ENCODE measurements at regions not wholly inside any gene's neighbourhood (a gene's known extent, or its start where the extent isn't known, plus 50 kb on each side); places are given as distances from the start of the nearest gene placed in this dataset.

DNA sequence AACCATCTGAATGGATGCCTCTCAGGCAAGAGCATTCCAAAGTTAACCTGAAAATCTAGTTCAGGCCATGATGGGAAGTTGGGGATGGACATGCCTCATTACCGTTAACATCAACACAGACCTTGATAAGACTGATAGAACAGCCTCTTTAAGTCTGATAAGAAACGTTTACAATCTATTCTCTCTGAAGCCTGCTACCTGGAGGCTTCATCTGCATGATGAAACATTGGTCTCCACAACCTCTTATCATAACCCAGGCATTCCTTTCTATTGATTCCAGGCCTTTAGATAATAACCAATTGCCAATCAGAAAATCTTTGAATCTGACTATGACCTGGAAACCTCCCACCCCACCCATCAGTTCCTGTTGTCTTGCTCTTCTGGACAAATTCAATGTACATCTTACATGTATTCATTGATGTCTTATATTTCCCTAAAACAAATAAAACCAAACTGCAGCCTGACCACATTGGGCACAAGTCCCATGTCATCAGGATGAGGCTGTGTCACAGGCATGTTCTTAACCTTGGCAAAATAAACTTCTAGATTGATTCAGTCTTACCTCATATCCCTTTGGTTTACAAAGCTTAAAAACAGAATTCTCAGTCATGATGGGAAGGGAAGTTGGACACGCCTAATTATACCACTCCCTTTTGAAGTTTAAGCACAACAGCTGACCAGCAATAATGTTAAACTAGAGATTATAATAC, 843.8 kb upstream of the SPRY2 start:
- no peaks in the 10 kb centered on the region for H3K4me1 ChIP-seq (ENCODE audit: control insufficient read depth in 1 of 2, insufficient read depth in 2 of 2, low read length in 2 of 2)
- Mint-ChIP-seq H3K27ac (no peak overlapping the region), H3K36me3 (no peaks in the 10 kb centered on the region), H3K27me3 (ENCODE audit: low read depth in 3 of 3) (peaks cover 0 to 2% (median 0%) of the 10 kb centered on the region in 3 donors), H3K9me3 (peaks cover 0 to 2% (median 0%) of the 10 kb centered on the region in 7 donors), H3K4me1 (no peaks in the 10 kb centered on the region), H3K4me3 (no peak overlapping the region)
- no peaks in the 10 kb centered on the region for H3K36me3 ChIP-seq (replicated peaks in 1 of 2; ENCODE audit: control insufficient read depth in 1 of 2, insufficient read depth in 2 of 2, low read length in 2 of 2)
- H3K4me2 ChIP-seq (replicated peaks; ENCODE audit: extremely low read depth, low read length, poor library complexity, severe bottlenecking) = no peak overlapping the region
- no peak overlapping the region for H3K27ac ChIP-seq (ENCODE audit: low read depth in 1 of 2, low read length in 2 of 2)
- DNase-seq = no peak
- no peaks in the 10 kb centered on the region for H3K27me3 ChIP-seq (ENCODE audit: control insufficient read depth in 2 of 2, insufficient read depth in 2 of 2, low read length in 2 of 2)
- no peaks in the 10 kb centered on the region for H3K9me3 ChIP-seq (replicated peaks in 1 of 2; ENCODE audit: control insufficient read depth in 1 of 2, insufficient read depth in 1 of 2, low read length in 2 of 2)
- WGBS (ENCODE audit: insufficient coverage) = 44% methylated on average over 1 of the region's 3 CpGs
- H3K9ac ChIP-seq (ENCODE audit: insufficient read depth, low read length, poor library complexity, severe bottlenecking) = no peak overlapping the region
- TF ChIP-seq, protein P1, sequence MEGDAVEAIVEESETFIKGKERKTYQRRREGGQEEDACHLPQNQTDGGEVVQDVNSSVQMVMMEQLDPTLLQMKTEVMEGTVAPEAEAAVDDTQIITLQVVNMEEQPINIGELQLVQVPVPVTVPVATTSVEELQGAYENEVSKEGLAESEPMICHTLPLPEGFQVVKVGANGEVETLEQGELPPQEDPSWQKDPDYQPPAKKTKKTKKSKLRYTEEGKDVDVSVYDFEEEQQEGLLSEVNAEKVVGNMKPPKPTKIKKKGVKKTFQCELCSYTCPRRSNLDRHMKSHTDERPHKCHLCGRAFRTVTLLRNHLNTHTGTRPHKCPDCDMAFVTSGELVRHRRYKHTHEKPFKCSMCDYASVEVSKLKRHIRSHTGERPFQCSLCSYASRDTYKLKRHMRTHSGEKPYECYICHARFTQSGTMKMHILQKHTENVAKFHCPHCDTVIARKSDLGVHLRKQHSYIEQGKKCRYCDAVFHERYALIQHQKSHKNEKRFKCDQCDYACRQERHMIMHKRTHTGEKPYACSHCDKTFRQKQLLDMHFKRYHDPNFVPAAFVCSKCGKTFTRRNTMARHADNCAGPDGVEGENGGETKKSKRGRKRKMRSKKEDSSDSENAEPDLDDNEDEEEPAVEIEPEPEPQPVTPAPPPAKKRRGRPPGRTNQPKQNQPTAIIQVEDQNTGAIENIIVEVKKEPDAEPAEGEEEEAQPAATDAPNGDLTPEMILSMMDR (IDR thresholded peaks at IDR 0.05) = no peak
- H4K20me1 ChIP-seq (ENCODE audit: insufficient read depth, low read length) = no peaks in the 10 kb centered on the region
- intact Hi-C loops (cut with micrococcal nuclease) = no loop called here
- H3K79me2 ChIP-seq (ENCODE audit: insufficient read depth, low read length) = no peaks in the 10 kb centered on the region
- H2AFZ ChIP-seq (ENCODE audit: insufficient read depth, low read depth, low read length, poor library complexity, severe bottlenecking) = no peak overlapping the region
- H3K4me3 ChIP-seq (replicated peaks in 1 of 3; ENCODE audit: low read depth in 2 of 3, low read length in 3 of 3) = no peak overlapping the region

DNA sequence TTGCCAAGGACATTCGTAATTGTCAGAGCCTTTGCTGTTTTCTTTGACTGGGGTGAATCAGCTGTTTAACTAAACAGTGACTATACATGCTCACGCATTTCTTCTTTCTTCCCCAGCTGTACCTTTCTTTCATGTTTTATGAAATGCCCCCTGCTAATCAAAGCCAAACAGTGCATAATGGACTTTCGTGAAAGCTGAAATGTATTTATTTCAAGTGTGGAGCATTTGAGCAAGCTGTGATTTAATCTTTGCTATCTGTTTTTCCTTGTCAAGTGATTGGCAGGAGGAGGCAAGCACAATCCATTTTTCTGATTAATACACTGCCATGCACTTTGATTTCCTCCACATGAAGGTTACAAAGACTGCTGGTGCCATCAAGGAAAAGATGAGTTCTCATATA, 831.7 kb upstream of the SPRY2 start:
- H3K27me3 Mint-ChIP-seq (ENCODE audit: low read depth in 3 of 3) = peaks cover 0 to 2% (median 2%) of the 10 kb centered on the region in 3 donors
- no peak overlapping the region for H3K27ac ChIP-seq (ENCODE audit: low read depth in 1 of 2, low read length in 2 of 2)
- WGBS (ENCODE audit: insufficient coverage) = no CpG with 5 or more reads among the region's 3 CpGs
- no peak for DNase-seq
- H3K9ac ChIP-seq (ENCODE audit: insufficient read depth, low read length, poor library complexity, severe bottlenecking) = no peak overlapping the region
- intact Hi-C loops (cut with micrococcal nuclease) = no loop called here
- no peak overlapping the region for H3K4me2 ChIP-seq (replicated peaks; ENCODE audit: extremely low read depth, low read length, poor library complexity, severe bottlenecking)
- no peaks in the 10 kb centered on the region for H3K36me3 ChIP-seq (replicated peaks in 1 of 2; ENCODE audit: control insufficient read depth in 1 of 2, insufficient read depth in 2 of 2, low read length in 2 of 2)
- no peak overlapping the region for H3K27ac Mint-ChIP-seq
- peaks cover 0 to 1% (median 0%) of the 10 kb centered on the region in 7 donors for H3K9me3 Mint-ChIP-seq
- no peak overlapping the region for H3K4me3 ChIP-seq (replicated peaks in 1 of 3; ENCODE audit: low read depth in 2 of 3, low read length in 3 of 3)
- H4K20me1 ChIP-seq (ENCODE audit: insufficient read depth, low read length) = no peaks in the 10 kb centered on the region
- H3K4me3 Mint-ChIP-seq = no peak overlapping the region
- H3K4me1 ChIP-seq (ENCODE audit: control insufficient read depth in 1 of 2, insufficient read depth in 2 of 2, low read length in 2 of 2) = no peaks in the 10 kb centered on the region
- no peaks in the 10 kb centered on the region for H3K4me1 Mint-ChIP-seq
- H3K27me3 ChIP-seq (ENCODE audit: control insufficient read depth in 2 of 2, insufficient read depth in 2 of 2, low read length in 2 of 2) = no peaks in the 10 kb centered on the region
- no peaks in the 10 kb centered on the region for H3K79me2 ChIP-seq (ENCODE audit: insufficient read depth, low read length)
- H2AFZ ChIP-seq (ENCODE audit: insufficient read depth, low read depth, low read length, poor library complexity, severe bottlenecking) = no peak overlapping the region
- TF ChIP-seq, protein P1 (IDR thresholded peaks at IDR 0.05) = no peak
- H3K9me3 ChIP-seq (replicated peaks in 1 of 2; ENCODE audit: control insufficient read depth in 1 of 2, insufficient read depth in 1 of 2, low read length in 2 of 2) = no peaks in the 10 kb centered on the region
- H3K36me3 Mint-ChIP-seq = no peaks in the 10 kb centered on the region

Measured in CD14-positive monocyte (primary cell).